A204.1 (cell line): ENCODE measurements at regions not wholly inside any gene's neighbourhood (a gene's known extent, or its start where the extent isn't known, plus 50 kb on each side); places are given as distances from the start of the nearest gene placed in this dataset.
A peak's percentile ranks its signal among the peaks of the same experiment; 100 is the strongest.
"Not testable (repeated sequence)": the region's sequence is repeated elsewhere in the genome, so short reads cannot be mapped to it uniquely, and the experiment has no call there.

ENCODE experiments used
- FAIRE-seq: peaks from 2 replicates; lab custom pipeline; 2012; peaks lifted over from hg19 to GRCh38; lab: Jason Lieb, UNC

- FAIRE-seq = no peak
Measured at GRCh38 chr5:163165277-163165676, 272.1 kb upstream of the CCNG1 start.

- not testable (repeated sequence) for FAIRE-seq
Measured at GRCh38 chr5:163170161-163170560, 267.2 kb upstream of the CCNG1 start.

GRCh38 chr5:163172540-163173338 lies 264.7 kb upstream of the CCNG1 start:
- FAIRE-seq = no peak

- FAIRE-seq = no peak
Measured at GRCh38 chr5:163177971-163178370, 259.4 kb upstream of the CCNG1 start.

GRCh38 chr5:163185315-163185714 lies 252.1 kb upstream of the CCNG1 start:
- no peak for FAIRE-seq

GRCh38 chr5:163189023-163189553 lies 248.3 kb upstream of the CCNG1 start:
- no peak for FAIRE-seq

GRCh38 chr5:163190283-163190682 lies 247.1 kb upstream of the CCNG1 start:
- FAIRE-seq = no peak

GRCh38 chr5:163190784-163191183 lies 246.6 kb upstream of the CCNG1 start:
- no peak for FAIRE-seq

- no peak for FAIRE-seq
Measured at GRCh38 chr5:163193886-163194285, 243.5 kb upstream of the CCNG1 start.

GRCh38 chr5:163205645-163206044 lies 231.8 kb upstream of the CCNG1 start:
- FAIRE-seq = no peak

- FAIRE-seq = no peak
Measured at GRCh38 chr5:163221581-163221980, 215.8 kb upstream of the CCNG1 start.

GRCh38 chr5:163222982-163223381 lies 214.4 kb upstream of the CCNG1 start:
- no peak for FAIRE-seq

GRCh38 chr5:163244445-163244987 lies 192.9 kb upstream of the CCNG1 start:
- no peak for FAIRE-seq

GRCh38 chr5:163245584-163245983 lies 191.8 kb upstream of the CCNG1 start:
- no peak for FAIRE-seq

GRCh38 chr5:163248333-163248732 lies 189.1 kb upstream of the CCNG1 start:
- FAIRE-seq = no peak

GRCh38 chr5:163248871-163249270 lies 188.5 kb upstream of the CCNG1 start:
- FAIRE-seq = no peak

GRCh38 chr5:163252950-163253349 lies 184.4 kb upstream of the CCNG1 start:
- FAIRE-seq = no peak

- FAIRE-seq = no peak
Measured at GRCh38 chr5:163259495-163259894, 177.9 kb upstream of the CCNG1 start.

- FAIRE-seq = no peak
Measured at GRCh38 chr5:163260471-163260870, 176.9 kb upstream of the CCNG1 start.

GRCh38 chr5:163260961-163261360 lies 176.4 kb upstream of the CCNG1 start:
- no peak for FAIRE-seq

- FAIRE-seq = no peak
Measured at GRCh38 chr5:163261647-163262269, 175.6 kb upstream of the CCNG1 start.

GRCh38 chr5:163266249-163266648 lies 171.1 kb upstream of the CCNG1 start:
- FAIRE-seq = not testable (repeated sequence)

- FAIRE-seq = peak; percentile 85
Measured at GRCh38 chr5:163269624-163270023, 167.8 kb upstream of the CCNG1 start.
